HL-60 (cell line): ENCODE measurements at regions not wholly inside any gene's neighbourhood (a gene's known extent, or its start where the extent isn't known, plus 50 kb on each side); places are given as distances from the start of the nearest gene placed in this dataset.

ENCODE experiments used
- DNase-seq, 2 experiments: peaks; one replicate each; pipeline ENCODE4 v3.0.0-alpha.2; 2010 to 2020; ENCODE audit warnings: low read depth in 1 of 2, low spot score in 1 of 2
- H3K27ac ChIP-seq: fragments of 250-450 bp; sonication (Bioruptor Pico); replicated peaks from 2 replicates; pipeline ENCODE4 v1.5.1; 2020; ENCODE audit warnings: mild to moderate bottlenecking, moderate library complexity
- H3K27me3 ChIP-seq: fragments of 250-450 bp; sonication (Bioruptor Pico); 2 replicates; pipeline ENCODE4 v1.5.1; 2021; ENCODE audit warnings: mild to moderate bottlenecking, moderate library complexity; ENCODE audit not compliant: insufficient read depth, poor library complexity, severe bottlenecking
- H3K4me3 ChIP-seq: replicated peaks from 2 replicates; pipeline ENCODE4 v1.5.1; 2011; ENCODE audit warnings: mild to moderate bottlenecking, control low read depth, low read length; ENCODE audit not compliant: insufficient read depth
- CTCF ChIP-seq: IDR thresholded peaks from one replicate; pipeline ENCODE4 v1.5.1; 2011; ENCODE audit warnings: low read length, control low read depth, inconsistent platforms; ENCODE audit not compliant: insufficient read depth
- GABPA ChIP-seq: IDR thresholded peaks from 2 replicates; pipeline ENCODE4 v1.6.1; 2012; ENCODE audit warnings: low read depth
- POLR2AphosphoS5 ChIP-seq: IDR thresholded peaks from 2 replicates; pipeline ENCODE4 v1.6.1; 2012; ENCODE audit warnings: low read depth
- REST ChIP-seq: IDR thresholded peaks from 2 replicates; pipeline ENCODE4 v1.6.1; 2012; ENCODE audit warnings: low read depth; ENCODE audit not compliant: insufficient replicate concordance
- SPI1 ChIP-seq: IDR thresholded peaks from 2 replicates; pipeline ENCODE4 v1.6.1; 2012; ENCODE audit warnings: low read depth, mild to moderate bottlenecking, borderline replicate concordance

GRCh38 chr12:46701356-46701755, 124.4 kb downstream of the SLC38A4 start:
- Histone ChIP-seq H3K4me3 (no peak overlapping the region), H3K27ac (no peak overlapping the region), H3K27me3 (no peaks in the 10 kb centered on the region)
- no peak for DNase-seq
- no peak for TF ChIP-seq GABPA
- TF ChIP-seq POLR2AphosphoS5 = no peak
- no peak for TF ChIP-seq SPI1
- no peak for TF ChIP-seq CTCF
- no peak for TF ChIP-seq REST

- Histone ChIP-seq H3K4me3 (no peak overlapping the region), H3K27me3 (no peaks in the 10 kb centered on the region), H3K27ac (no peak overlapping the region)
- no peak for DNase-seq
- no peak for TF ChIP-seq CTCF
- TF ChIP-seq SPI1 = no peak
These were observed 125.8 kb downstream of the SLC38A4 start for GRCh38 chr12:46699986-46700385.

- no peak for DNase-seq
- no peak overlapping the region for H3K4me3 ChIP-seq
- no peaks in the 10 kb centered on the region for H3K27me3 ChIP-seq
- TF ChIP-seq POLR2AphosphoS5 (no peak), SPI1 (no peak), CTCF (no peak), GABPA (no peak), REST (no peak)
- H3K27ac ChIP-seq = no peak overlapping the region
These were observed 127.8 kb downstream of the SLC38A4 start for GRCh38 chr12:46698003-46698402.

- H3K4me3 ChIP-seq = no peak overlapping the region
- no peaks in the 10 kb centered on the region for H3K27me3 ChIP-seq
- no peak for DNase-seq
- H3K27ac ChIP-seq = no peak overlapping the region
- no peak for TF ChIP-seq REST
- no peak for TF ChIP-seq CTCF
- TF ChIP-seq SPI1 = no peak
- TF ChIP-seq POLR2AphosphoS5 = no peak
- TF ChIP-seq GABPA = no peak
These were observed 132.3 kb downstream of the SLC38A4 start for GRCh38 chr12:46693518-46693917.
